ENCODE measurements at regions not wholly inside any gene's neighbourhood (a gene's known extent, or its start where the extent isn't known, plus 50 kb on each side); places are given as distances from the start of the nearest gene placed in this dataset.

DNA sequence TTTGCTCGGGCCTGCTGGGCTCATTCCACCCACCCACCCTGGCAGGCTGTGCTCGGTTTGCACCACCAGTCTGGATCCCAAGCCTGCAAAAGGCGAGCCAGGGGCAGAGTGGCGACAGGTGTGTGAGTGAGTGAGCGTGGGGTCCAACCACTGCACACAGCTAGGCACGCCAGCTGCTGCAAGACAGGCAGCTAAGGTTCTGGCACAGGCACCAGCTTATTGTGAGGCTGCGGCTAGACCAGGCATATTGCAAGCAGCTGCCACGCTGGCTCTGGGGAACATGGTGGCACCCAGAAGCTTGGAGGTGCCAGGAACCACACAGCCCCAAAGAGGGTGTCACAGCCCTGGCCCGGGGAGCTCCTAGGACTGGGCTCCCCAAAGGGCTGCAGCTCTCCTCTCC lies 205.1 kb downstream of the ANKRD60 start:
- no peak for TF ChIP-seq POLR2A (IDR thresholded peaks at IDR 0.05)
- TF ChIP-seq, protein P1, sequence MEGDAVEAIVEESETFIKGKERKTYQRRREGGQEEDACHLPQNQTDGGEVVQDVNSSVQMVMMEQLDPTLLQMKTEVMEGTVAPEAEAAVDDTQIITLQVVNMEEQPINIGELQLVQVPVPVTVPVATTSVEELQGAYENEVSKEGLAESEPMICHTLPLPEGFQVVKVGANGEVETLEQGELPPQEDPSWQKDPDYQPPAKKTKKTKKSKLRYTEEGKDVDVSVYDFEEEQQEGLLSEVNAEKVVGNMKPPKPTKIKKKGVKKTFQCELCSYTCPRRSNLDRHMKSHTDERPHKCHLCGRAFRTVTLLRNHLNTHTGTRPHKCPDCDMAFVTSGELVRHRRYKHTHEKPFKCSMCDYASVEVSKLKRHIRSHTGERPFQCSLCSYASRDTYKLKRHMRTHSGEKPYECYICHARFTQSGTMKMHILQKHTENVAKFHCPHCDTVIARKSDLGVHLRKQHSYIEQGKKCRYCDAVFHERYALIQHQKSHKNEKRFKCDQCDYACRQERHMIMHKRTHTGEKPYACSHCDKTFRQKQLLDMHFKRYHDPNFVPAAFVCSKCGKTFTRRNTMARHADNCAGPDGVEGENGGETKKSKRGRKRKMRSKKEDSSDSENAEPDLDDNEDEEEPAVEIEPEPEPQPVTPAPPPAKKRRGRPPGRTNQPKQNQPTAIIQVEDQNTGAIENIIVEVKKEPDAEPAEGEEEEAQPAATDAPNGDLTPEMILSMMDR (IDR thresholded peaks at IDR 0.05): no peak
